Tibial artery (tissue), 4 donors: ENCODE measurements at regions not wholly inside any gene's neighbourhood (a gene's known extent, or its start where the extent isn't known, plus 50 kb on each side); places are given as distances from the start of the nearest gene placed in this dataset.

Experiments used
- DNase-seq, 2 donors: peaks; one replicate each; pipeline ENCODE4 v3.0.0-alpha.2; 2019
- H3K27ac ChIP-seq, 2 donors: fragments of 200-600 bp; sonication (generic) in 1 of 2; 1 replicate in 1 of 2; 2 replicates in 1 of 2; pipeline ENCODE4 v1.5.1; 2018 to 2019; ENCODE audit warnings: mild to moderate bottlenecking in 1 of 2
- H3K27me3 ChIP-seq, 2 donors: fragments of 200-600 bp; sonication (generic) in 1 of 2; one replicate each; pipeline versions ENCODE4 v1.5.1 to v1.6.0; 2016 to 2019
- H3K36me3 ChIP-seq, 3 donors: fragments of 200-600 bp; sonication (generic) in 2 of 3; one replicate each; pipeline ENCODE4 v1.5.1; 2016 to 2019; ENCODE audit warnings: mild to moderate bottlenecking in 2 of 3
- H3K4me1 ChIP-seq, 4 donors: fragments of 200-600 bp; sonication (generic) in 2 of 4; 1 replicate in 3 of 4; 2 replicates in 1 of 4; pipeline ENCODE4 v1.5.1; 2016 to 2019
- H3K4me3 ChIP-seq, 2 donors: fragments of 200-600 bp; sonication (generic) in 1 of 2; 1 replicate in 1 of 2; 2 replicates in 1 of 2; pipeline ENCODE4 v1.5.1; 2018 to 2019; ENCODE audit warnings: mild to moderate bottlenecking in 2 of 2
- H3K9me3 ChIP-seq, 3 donors: fragments of 200-600 bp; sonication (generic) in 1 of 3; one replicate each; pipeline ENCODE4 v1.5.1; 2016 to 2019
- intact Hi-C: fragments of 100-400 bp; cut with DNase I; formaldehyde crosslinking; loops from one replicate; pipeline ENCODE4 v1.15.0; 2023; ENCODE audit warnings: low total_unique reads
- TF ChIP-seq, protein P1 (sequence below), 2 experiments: fragments of 200-600 bp in 1 of 2; fragments of 450-650 bp in 1 of 2; IDR thresholded peaks; one replicate each; pipeline ENCODE4 v1.5.1; 2017 to 2019; ENCODE audit warnings: antibody characterized with exemption in 2 of 2, mild to moderate bottlenecking in 1 of 2, moderate library complexity in 1 of 2

DNA sequence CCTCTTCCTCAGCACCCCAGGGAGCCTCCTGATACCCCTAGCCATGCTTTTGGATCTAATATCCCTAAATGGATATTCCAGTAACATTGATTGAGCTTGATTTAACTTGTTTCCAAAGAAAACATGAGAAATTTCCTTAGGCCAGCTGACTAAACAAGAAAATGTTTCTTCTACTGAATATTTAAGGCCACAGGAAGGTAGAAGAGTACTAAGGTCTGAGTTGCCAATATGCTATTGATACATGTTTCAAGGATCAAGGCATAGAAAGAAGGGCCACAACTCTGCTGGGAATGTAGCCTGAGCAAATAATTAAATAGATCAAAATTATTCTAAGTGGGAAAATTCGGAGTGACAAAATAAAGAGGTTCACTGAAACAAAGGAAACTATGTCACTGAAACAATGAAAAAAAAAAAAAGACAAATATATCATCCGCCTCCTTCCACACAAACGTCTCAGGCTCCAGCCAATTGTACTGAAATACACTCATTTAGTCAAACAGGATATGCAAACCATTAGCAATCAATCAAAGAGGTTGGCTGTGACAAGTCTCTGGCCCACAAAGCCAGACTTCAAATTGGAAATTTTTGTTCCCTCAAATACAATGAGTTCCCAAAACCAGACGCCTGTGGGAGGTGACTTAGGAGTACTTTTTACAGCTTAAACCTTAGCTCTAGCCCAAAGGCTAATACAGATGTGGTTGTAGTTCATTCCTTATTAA lies 396.2 kb downstream of the HTR7 start:
- Histone ChIP-seq H3K4me1 (peaks cover 0 to 4% (median 2%) of the 10 kb centered on the region in 4 donors), H3K27me3 (no peaks in the 10 kb centered on the region), H3K9me3 (no peaks in the 10 kb centered on the region), H3K36me3 (no peaks in the 10 kb centered on the region), H3K4me3 (no peak overlapping the region), H3K27ac (no peak overlapping the region)
- intact Hi-C loops: no loop called here
- no peak for DNase-seq
- TF ChIP-seq, protein P1, sequence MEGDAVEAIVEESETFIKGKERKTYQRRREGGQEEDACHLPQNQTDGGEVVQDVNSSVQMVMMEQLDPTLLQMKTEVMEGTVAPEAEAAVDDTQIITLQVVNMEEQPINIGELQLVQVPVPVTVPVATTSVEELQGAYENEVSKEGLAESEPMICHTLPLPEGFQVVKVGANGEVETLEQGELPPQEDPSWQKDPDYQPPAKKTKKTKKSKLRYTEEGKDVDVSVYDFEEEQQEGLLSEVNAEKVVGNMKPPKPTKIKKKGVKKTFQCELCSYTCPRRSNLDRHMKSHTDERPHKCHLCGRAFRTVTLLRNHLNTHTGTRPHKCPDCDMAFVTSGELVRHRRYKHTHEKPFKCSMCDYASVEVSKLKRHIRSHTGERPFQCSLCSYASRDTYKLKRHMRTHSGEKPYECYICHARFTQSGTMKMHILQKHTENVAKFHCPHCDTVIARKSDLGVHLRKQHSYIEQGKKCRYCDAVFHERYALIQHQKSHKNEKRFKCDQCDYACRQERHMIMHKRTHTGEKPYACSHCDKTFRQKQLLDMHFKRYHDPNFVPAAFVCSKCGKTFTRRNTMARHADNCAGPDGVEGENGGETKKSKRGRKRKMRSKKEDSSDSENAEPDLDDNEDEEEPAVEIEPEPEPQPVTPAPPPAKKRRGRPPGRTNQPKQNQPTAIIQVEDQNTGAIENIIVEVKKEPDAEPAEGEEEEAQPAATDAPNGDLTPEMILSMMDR (IDR thresholded peaks at IDR 0.05): no peak

DNA sequence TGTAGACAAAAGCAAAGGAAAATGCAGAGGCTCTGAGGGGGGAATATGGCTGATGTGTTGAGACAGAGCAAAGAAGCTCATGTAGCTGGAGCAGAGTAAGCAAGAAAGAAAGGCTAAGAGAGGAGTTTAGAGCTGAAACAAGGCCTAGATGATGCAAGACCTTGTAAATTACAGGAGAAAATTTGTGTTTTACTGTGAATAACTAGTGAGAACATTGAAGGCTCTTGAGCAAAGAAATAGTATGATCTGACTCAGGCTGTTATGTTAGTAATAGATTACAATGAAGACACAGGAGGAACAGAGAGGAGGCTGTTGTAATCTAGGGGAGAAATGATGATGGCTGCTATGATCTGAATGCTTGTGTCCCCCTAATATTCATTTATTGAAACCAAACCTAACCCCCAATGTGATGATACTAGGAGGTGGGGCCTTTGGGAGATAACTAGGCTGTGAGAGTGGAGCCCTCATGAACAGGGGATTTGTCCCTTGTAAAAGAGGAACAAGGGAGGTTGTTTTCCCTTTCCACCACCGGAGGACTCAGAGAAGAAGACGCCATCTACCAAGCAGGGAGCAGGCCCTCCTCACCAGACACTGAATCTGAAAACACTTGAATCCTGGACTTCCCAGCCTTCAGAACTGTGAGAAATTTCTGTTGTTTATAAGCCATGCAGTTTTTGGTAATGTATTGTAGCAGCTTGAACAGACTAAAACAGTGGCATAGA lies 394.9 kb downstream of the HTR7 start:
- TF ChIP-seq, protein P1 (IDR thresholded peaks at IDR 0.05): no peak
- DNase-seq: no peak

DNA sequence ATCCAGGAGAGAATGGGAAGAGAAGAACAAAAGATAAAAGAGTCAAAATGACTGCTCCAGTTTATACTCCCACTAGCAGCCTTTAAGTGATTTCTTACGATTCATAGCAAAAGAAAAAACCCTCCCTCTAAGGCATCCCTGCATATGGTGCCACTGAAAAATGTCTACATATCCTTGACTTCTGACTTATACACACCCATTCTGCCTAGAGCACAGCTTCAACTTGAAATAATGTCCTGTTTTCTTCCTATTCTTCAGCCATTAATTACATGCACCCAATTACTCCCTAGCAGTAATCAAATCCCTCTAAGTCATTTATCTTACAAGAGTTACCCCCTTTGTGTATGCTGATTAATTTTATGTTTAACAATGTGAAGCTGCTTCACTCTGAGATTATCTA lies 393.5 kb downstream of the HTR7 start:
- H3K9me3 ChIP-seq: no peaks in the 10 kb centered on the region
- no peaks in the 10 kb centered on the region for H3K27me3 ChIP-seq
- intact Hi-C loops: no loop called here
- no peak overlapping the region for H3K27ac ChIP-seq
- no peak overlapping the region for H3K4me3 ChIP-seq
- no peaks in the 10 kb centered on the region for H3K36me3 ChIP-seq
- TF ChIP-seq, protein P1 (IDR thresholded peaks at IDR 0.05): no peak
- peaks cover 0 to 5% (median 2%) of the 10 kb centered on the region in 4 donors for H3K4me1 ChIP-seq
- DNase-seq: no peak

More for the DNA sequence above, 394.9 kb downstream of the HTR7 start:
- Histone ChIP-seq H3K4me1 (peaks cover 0 to 5% (median 2%) of the 10 kb centered on the region in 4 donors), H3K36me3 (no peaks in the 10 kb centered on the region), H3K27ac (no peak overlapping the region), H3K27me3 (no peaks in the 10 kb centered on the region), H3K4me3 (no peak overlapping the region), H3K9me3 (no peaks in the 10 kb centered on the region)
- intact Hi-C loops: no loop called here

DNA sequence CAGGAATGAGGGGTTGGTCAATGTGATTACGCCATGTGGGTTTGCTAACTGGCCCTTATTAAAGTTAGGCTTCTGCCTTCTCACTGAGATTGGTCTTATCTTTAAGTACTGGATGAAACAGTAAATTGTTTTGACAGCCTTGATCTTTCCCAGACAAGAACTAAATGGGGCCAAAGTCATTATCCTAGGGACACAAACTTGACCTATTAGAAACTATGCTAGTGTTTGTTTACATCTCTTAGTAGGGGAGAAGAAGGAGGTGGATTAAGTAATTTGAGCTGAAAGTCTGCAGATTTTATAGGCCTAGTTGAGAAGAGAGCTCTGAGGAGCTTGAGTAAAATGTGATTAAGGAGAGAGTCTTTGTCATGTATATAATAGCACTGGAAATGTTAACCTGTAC lies 386.9 kb downstream of the HTR7 start:
- H3K27ac ChIP-seq: no peak overlapping the region
- no peak overlapping the region for H3K4me3 ChIP-seq
- TF ChIP-seq, protein P1 (IDR thresholded peaks at IDR 0.05): no peak
- no peak for DNase-seq
- no peaks in the 10 kb centered on the region for H3K27me3 ChIP-seq
- H3K9me3 ChIP-seq: no peaks in the 10 kb centered on the region
- no peaks in the 10 kb centered on the region for H3K36me3 ChIP-seq
- peaks cover 0 to 5% (median 2%) of the 10 kb centered on the region in 4 donors for H3K4me1 ChIP-seq
- intact Hi-C loops: no loop called here

DNA sequence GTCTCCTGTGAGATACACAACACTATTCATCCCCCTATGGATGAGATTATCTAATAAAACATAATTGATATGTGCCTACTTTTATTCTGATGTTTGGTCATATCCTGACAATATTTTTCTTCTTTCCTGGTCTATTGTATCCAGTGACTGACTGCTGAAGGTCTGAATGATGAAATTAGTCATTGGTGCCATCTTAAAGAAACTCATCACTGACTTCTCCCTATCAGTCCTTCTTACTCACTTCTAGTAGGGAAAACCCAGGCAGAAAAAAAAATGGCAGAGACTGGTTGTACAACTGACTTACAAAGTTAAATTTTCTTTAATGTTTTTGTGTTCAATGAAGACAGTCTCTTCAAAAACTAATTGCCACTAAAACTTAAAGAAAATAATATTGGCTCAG lies 377.4 kb downstream of the HTR7 start:
- H3K27ac ChIP-seq: no peak overlapping the region
- TF ChIP-seq, protein P1 (IDR thresholded peaks at IDR 0.05): no peak
- no peaks in the 10 kb centered on the region for H3K4me1 ChIP-seq
- no peaks in the 10 kb centered on the region for H3K9me3 ChIP-seq
- H3K4me3 ChIP-seq: no peak overlapping the region
- intact Hi-C loops: no loop called here
- H3K36me3 ChIP-seq: no peaks in the 10 kb centered on the region
- DNase-seq: no peak
- H3K27me3 ChIP-seq: no peaks in the 10 kb centered on the region
